ENCODE measurements at regions not wholly inside any gene's neighbourhood (a gene's known extent, or its start where the extent isn't known, plus 50 kb on each side); places are given as distances from the start of the nearest gene placed in this dataset.
A peak's percentile ranks its signal among the peaks of the same experiment; 100 is the strongest.
"Not testable (repeated sequence)": the region's sequence is repeated elsewhere in the genome, so short reads cannot be mapped to it uniquely, and the experiment has no call there.

DNA sequence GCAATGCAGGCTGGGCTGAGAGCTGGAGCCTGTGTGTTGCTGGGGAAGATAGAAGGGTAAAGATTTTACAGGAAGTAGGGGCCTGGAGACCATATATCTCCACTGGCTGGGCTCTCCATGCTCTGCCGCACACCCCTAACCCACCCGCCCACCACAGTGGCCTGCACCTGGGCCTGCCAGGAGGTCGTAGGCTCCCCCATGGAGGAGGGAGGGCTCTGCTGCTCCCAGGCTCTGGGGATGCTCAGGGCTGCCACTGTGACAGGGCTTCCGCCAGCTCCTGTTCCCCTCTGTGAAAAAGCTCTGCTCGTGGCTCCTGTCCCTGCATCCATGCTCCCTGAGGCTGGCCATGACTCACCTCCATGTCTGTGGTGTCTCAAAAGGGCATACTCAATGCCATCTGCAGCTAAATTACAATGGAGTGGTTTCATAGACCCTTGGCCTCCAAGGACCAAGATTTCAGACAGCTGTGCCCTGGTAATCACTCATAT is 106.0 kb downstream of the CXCL12 start:
- peak; percentile 91 for DNase-seq (ENCODE audit: low read depth)

GRCh38 chr10:44268435-44268948 is 116.4 kb downstream of the CXCL12 start:
- not testable (repeated sequence) for DNase-seq (ENCODE audit: low read depth)

- DNase-seq (ENCODE audit: low read depth): no peak
Measured at GRCh38 chr10:44267007-44267406, 117.9 kb downstream of the CXCL12 start.

DNA sequence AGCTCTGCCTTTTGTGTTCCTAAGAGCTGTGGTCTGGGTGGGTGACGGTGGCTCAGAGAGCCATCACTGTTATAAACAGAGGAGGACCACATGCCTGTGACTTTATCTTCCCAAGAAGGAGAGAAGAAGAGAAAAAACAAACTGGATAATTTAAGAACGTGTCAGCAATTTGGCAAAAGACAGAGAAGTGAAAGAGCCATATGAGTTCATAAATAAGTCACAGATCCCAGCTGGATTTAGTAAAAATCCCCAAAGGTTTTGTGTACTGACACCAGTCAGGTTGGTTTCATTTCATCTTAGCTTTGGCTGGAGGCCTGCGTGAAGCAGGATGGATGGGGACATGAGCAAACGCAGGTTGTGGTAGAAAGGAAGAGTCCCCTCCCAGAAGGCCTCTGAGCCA is 120.7 kb downstream of the CXCL12 start:
- no peak for DNase-seq (ENCODE audit: low read depth)

DNA sequence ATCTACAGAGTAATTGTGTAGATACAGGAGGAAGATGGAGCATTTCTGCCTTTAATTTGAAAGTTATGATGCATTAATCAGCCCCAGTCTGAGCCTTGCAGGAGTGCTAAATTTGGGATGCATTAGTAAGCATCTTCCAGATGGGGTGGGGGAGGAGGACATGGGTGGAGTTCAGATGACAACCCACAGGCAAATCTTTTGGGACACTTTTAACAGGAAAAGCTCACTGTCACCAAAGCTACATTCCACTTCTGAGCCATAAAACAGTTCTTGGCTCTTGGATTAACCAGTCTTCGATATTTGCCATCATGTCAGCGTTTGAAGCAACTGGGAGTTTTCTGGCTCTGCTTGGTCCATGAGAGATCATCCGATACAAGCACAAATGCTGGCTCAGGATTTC is 121.1 kb downstream of the CXCL12 start:
- no peak for DNase-seq (ENCODE audit: low read depth)

DNA sequence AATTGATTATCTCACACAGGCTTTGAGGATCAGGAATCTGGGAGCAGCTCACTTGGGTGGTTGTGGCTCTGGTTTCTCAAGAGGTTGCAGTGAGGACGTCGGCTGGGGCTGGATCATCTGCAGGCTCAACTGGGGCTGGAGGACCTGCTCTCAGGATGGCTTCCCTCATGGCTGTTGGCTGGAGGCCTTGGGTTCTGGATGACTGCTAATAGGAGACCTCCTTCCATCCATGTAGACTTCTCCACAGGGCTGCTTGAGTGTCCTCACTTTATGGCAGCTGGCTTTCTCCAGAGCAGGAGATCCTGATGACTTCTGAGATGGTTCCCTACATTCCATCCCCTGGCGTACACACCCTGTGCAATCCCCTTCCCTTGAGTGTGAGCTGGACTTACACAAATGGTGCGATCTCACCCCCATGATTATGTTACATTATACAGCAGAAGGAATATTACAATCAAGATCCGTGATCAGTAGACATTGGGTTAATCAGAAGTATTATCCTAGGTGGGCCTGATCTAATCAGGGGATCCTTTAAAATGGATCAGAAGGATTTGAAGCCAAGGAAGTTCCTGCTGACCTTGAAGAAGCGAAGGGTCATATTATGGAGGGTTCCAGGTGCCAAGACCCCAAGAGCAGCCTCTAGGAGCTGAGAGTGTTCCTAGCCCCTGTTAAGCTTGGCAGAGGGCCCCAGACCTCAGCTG is 122.2 kb downstream of the CXCL12 start:
- DNase-seq (ENCODE audit: low read depth): no peak

- DNase-seq (ENCODE audit: low read depth): no peak
Measured at GRCh38 chr10:44261710-44262455, 123.0 kb downstream of the CXCL12 start.

DNA sequence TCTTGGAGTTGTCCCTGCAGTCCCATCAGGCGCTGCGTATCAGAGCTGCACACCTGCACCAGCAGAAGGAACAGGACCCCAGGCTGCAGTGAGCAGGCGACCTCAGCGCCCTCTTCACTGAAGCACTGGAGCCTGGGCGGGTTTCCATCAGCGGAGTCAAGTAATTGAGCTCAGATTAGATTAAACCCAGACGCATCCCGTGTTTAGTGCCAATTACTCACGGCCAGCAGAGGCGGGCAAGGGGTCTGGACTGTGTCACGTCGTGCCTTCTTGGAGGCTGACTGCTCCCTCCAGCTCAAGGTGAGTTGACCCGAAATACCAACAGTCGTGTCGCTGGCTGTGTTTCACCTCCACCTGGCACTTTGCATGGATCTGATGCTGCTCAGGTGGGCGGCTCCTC is 123.6 kb downstream of the CXCL12 start:
- DNase-seq (ENCODE audit: low read depth): no peak

- DNase-seq (ENCODE audit: low read depth): no peak
Measured at GRCh38 chr10:44260286-44260928, 124.5 kb downstream of the CXCL12 start.

DNA sequence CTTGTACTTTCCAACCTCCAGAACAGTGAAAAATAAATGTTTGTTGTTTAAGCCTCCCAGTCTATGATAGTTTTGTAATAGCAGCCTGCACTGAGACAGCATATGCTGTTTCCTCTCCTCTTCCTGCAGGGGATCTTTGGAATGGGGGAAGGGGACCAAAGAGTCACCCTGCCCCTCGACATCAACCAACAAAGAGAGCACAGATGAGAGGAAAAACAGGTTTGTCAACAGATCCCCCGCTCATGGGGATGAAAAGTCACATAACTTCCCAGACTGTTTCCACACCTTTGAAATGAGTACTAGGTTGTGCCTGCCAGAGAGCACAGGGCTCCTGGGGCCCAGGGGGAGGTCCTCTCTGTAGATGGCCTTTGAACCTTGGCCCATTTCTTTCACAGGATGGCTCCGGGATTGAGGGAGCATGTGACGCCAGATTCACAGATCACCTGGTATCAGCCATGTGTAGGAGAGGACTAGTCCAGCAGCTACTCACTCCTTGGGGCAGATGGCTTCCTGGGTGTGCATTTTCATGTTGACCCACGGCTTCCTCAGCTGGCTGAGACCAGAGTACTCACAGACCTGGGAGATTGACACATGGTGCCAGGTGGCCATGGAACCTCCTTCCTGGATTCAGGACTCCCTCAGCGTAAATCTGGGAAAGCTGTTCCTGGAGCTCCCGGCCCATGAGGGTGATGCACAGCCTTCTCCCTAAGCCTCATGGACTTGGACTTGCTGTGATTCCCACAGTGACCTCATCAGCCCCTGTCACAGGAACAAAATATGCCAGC is 125.6 kb downstream of the CXCL12 start:
- no peak for DNase-seq (ENCODE audit: low read depth)

GRCh38 chr10:44258460-44259089 is 126.3 kb downstream of the CXCL12 start:
- DNase-seq (ENCODE audit: low read depth): no peak

GRCh38 chr10:44258019-44258418 is 126.9 kb downstream of the CXCL12 start:
- DNase-seq (ENCODE audit: low read depth): no peak

DNA sequence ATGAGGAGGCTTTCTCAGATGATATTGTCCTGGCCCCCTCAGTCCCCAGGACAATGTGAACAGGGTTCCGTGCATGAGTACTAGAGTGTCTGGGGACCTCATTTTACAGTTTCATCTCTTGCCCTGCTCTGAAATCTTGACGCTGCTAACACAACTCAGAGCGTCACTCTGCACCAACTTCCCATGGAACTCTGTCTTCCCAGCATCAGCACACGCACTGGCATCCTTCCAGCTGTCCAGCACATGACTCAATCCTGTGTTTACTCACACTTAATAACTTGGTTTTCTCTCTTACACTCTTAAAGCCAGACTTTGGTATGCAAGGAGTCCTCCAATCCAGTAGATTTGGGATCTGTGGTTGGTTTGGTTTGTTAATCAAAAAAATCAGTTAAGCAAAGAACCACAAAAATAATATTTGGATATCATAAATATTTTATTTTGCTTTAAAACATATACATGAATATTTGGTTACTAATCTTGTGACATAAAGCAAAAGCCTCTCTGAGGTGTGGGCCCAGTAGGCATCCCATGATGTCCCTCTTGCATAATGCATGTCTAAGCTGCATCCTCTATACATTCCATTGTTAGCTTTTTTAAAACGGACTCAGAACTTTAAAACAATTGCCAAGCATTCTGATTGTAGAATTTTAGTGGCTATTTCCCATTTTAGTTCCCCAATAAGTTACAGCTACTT is 131.0 kb downstream of the CXCL12 start:
- DNase-seq (ENCODE audit: low read depth): peak; percentile 69

DNA sequence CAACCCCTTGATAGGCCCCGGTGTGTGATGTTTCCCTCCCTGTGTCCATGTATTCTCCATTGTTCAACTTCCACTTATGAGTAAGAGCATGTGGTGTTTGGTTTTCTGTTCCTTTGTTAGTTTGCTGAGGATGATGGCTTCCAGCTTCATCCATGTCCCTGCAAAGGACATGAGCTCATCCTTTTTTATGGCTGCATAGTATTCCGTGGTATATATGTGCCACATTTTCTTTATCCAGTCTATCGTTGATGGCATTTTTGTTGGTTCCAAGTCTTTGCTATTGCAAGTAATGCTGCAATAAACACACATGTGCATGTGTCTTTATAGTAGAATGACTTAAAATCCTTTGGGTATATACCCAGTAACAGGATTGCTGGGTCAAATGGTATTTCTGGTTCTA is 132.3 kb downstream of the CXCL12 start:
- DNase-seq (ENCODE audit: low read depth): not testable (repeated sequence)

DNA sequence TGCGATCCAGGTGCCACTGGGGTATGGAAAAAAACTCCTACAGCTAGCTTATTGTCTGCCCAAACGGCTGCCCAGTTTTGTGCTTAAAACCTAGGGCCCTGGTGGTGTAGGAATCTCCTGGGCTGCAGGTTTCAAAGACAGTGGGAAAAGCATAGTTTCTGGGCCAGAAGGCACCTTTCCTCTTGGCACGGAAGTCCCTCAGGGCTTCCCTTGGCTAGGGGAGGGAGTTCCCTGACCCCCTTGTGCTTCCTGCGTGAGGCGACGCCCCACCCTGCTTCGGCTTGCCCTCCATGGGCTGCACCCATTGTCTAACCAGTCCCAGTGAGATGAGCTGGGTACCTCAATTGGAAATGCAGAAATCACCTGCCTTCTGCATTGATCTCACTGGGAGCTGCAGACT is 135.0 kb downstream of the CXCL12 start:
- DNase-seq (ENCODE audit: low read depth): not testable (repeated sequence)

GRCh38 chr10:44249490-44249889 is 135.4 kb downstream of the CXCL12 start:
- DNase-seq (ENCODE audit: low read depth): no peak

DNA sequence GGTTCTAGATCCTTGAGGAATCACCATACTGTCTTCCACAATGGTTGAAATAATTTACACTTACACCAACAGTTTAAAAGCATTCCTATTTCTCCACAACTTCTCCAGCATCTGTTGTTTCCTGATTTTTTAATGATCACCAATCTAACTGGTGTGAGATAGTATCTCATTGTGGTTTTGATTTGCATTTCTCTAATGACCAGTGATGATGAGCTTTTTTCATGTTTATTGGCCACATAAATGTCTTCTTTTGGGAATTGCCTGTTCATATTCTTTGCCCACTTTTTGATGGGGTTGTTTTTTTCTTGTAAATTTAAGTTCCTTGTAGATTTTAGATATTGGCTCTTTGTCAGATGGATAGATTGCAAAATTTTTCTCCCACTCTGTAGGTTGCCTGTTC is 138.2 kb downstream of the CXCL12 start:
- DNase-seq (ENCODE audit: low read depth): not testable (repeated sequence)

DNA sequence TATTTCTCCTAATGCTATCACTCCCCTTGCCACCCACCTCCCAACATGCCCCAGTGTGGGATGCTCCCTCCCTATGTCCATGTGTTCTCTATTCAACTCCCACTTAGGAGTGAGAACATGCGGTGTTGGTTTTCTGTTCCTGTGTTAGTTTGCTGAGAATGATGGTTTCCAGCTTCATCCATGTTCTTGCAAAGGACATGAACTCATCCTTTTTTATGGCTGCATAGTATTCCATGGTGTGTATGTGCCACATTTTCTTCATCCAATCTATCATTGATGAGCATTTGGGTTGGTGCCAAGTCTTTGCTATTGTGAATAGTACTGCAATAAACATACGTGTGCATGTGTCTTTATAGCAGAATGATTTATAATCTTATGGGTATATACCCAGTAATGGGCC is 138.6 kb downstream of the CXCL12 start:
- not testable (repeated sequence) for DNase-seq (ENCODE audit: low read depth)

- no peak for DNase-seq (ENCODE audit: low read depth)
Measured at GRCh38 chr10:44245601-44245938, 139.3 kb downstream of the CXCL12 start.

Data from LHCN-M2 (cell line).